HCT116 (cell line): ENCODE measurements at regions not wholly inside any gene's neighbourhood (a gene's known extent, or its start where the extent isn't known, plus 50 kb on each side); places are given as distances from the start of the nearest gene placed in this dataset.

Experiments
- ATAC-seq: fragments of 200-7000 bp; cut with Tn5 transposase; 2 replicates; pipeline ENCODE4 v1.9.1; 2020; ENCODE audit warnings: mild to moderate bottlenecking, moderate library complexity
- BruUV-seq: library from RNA; stranded (reverse); fragments of 400-500 nt; replicated peaks from 2 replicates; lab custom pipeline; 2021; lab: Mats Ljungman, UMichigan
- CTCF ChIA-PET: fragments of 300-600 bp; sonication (Branson Sonifier 250); formaldehyde crosslinking; loops from one replicate; lab custom pipeline; 2021; ENCODE audit warnings: antibody characterized with exemption; lab: Charles Lee
- POLR2A ChIA-PET: fragments of 300-600, 350-600 bp; sonication (Branson Sonifier 250); formaldehyde crosslinking; loops from one replicate; lab custom pipeline; 2021; ENCODE audit warnings: antibody characterized with exemption; lab: Charles Lee
- RAD21 ChIA-PET, 2 experiments: fragments of 300-600 bp; sonication (Branson Sonifier 250); formaldehyde crosslinking; loops; one replicate each; lab custom pipeline; 2023; ENCODE audit warnings: low total read pairs in 2 of 2; ENCODE audit not compliant: uncharacterized antibody in 2 of 2, unreplicated experiment in 2 of 2, low non-redundant PET in 1 of 2; lab: Charles Lee
- DNase-seq: peaks from one replicate; pipeline ENCODE4 v3.0.0-alpha.2; 2010; ENCODE audit warnings: low read depth, low spot score
- H2AFZ ChIP-seq: fragments of 200-600 bp; shearing (Covaris generic), sonication (generic); 2 replicates; pipeline ENCODE4 v1.6.1; 2017; ENCODE audit warnings: low read depth, mixed run types, mixed read lengths, antibody characterized with exemption, low read length; ENCODE audit not compliant: poor library complexity, severe bottlenecking
- H3K27ac ChIP-seq: 2 replicates; pipeline ENCODE4 v1.5.1; 2012; ENCODE audit warnings: low read depth, low read length
- H3K27me3 ChIP-seq: fragments of 200-600 bp; sonication (generic); 2 replicates; pipeline ENCODE4 v1.6.1; 2016; ENCODE audit warnings: mixed run types, low read length, mixed read lengths; ENCODE audit not compliant: insufficient read depth
- H3K36me3 ChIP-seq, 2 experiments: fragments of 200-500 bp in 1 of 2; fragments of 200-600 bp in 1 of 2; sonication (Bioruptor generic) in 1 of 2; sonication (generic) in 1 of 2; 2 replicates each; pipeline versions ENCODE4 v1.5.1 to v1.6.1; 2014 to 2016; ENCODE audit warnings: low read length in 2 of 2, inconsistent platforms in 1 of 2, mixed read lengths in 1 of 2, mixed run types in 1 of 2; ENCODE audit not compliant: insufficient read depth in 2 of 2, control insufficient read depth in 1 of 2
- H3K4me1 ChIP-seq, 2 experiments: fragments of 200-600 bp in 1 of 2; sonication (generic) in 1 of 2; 2 replicates each; pipeline versions ENCODE4 v1.5.1 to v1.6.1; 2012 to 2017; ENCODE audit warnings: low read length in 2 of 2, inconsistent platforms in 1 of 2, mild to moderate bottlenecking in 1 of 2, mixed read lengths in 1 of 2, mixed run types in 1 of 2, moderate library complexity in 1 of 2; ENCODE audit not compliant: insufficient read depth in 2 of 2, control insufficient read depth in 1 of 2
- H3K4me2 ChIP-seq: fragments of 200-600 bp; sonication (generic); 2 replicates; pipeline ENCODE4 v1.6.1; 2017; ENCODE audit warnings: mixed run types, low read length, mixed read lengths
- H3K4me3 ChIP-seq, 2 experiments: fragments of 200-600 bp in 1 of 2; sonication (generic) in 1 of 2; replicated peaks in 1 of 2; 2 replicates each; pipeline ENCODE4 v1.5.1; 2011 to 2016; ENCODE audit warnings: low read length in 2 of 2, control low read depth in 1 of 2, low read depth in 1 of 2, mild to moderate bottlenecking in 1 of 2, mixed read lengths in 1 of 2, mixed run types in 1 of 2
- H3K79me2 ChIP-seq: fragments of 200-600 bp; sonication (generic); 2 replicates; pipeline ENCODE4 v1.6.1; 2017; ENCODE audit warnings: mild to moderate bottlenecking, mixed run types, low read length, moderate library complexity, mixed read lengths; ENCODE audit not compliant: insufficient read depth
- H3K9ac ChIP-seq: fragments of 200-600 bp; sonication (generic); 2 replicates; pipeline ENCODE4 v1.6.1; 2016; ENCODE audit warnings: low read length, mixed read lengths
- H3K9me2 ChIP-seq: fragments of 200-600 bp; sonication (generic), shearing (Covaris generic); 2 replicates; pipeline ENCODE4 v1.6.1; 2017; ENCODE audit warnings: mixed run types, mild to moderate bottlenecking, moderate library complexity; ENCODE audit not compliant: insufficient read depth
- H3K9me3 ChIP-seq, 2 experiments: fragments of 200-500 bp in 1 of 2; fragments of 200-600 bp in 1 of 2; sonication (Bioruptor generic) in 1 of 2; sonication (generic) in 1 of 2; 2 replicates each; pipeline ENCODE4 v1.6.1; 2014 to 2017; ENCODE audit warnings: low read length in 2 of 2, mixed read lengths in 2 of 2, inconsistent platforms in 1 of 2, low read depth in 1 of 2, mild to moderate bottlenecking in 1 of 2, mixed run types in 1 of 2, moderate library complexity in 1 of 2; ENCODE audit not compliant: control insufficient read depth in 1 of 2, insufficient read depth in 1 of 2
- H4K20me1 ChIP-seq: fragments of 200-600 bp; sonication (generic), shearing (Covaris generic); 2 replicates; pipeline ENCODE4 v1.6.1; 2017; ENCODE audit warnings: mixed run types, mild to moderate bottlenecking, moderate library complexity; ENCODE audit not compliant: insufficient read depth
- ATF3 ChIP-seq: IDR thresholded peaks from 2 replicates; pipeline ENCODE4 v1.6.1; 2012
- CBX3 ChIP-seq: IDR thresholded peaks from 2 replicates; pipeline ENCODE4 v1.6.1; 2012; ENCODE audit warnings: low read depth
- CTCF ChIP-seq, 3 experiments: fragments of 200-600 bp in 1 of 3; sonication (generic) in 1 of 3; IDR thresholded peaks in 2 of 3; conservative IDR thresholded peaks in 1 of 3; 2 replicates each; pipeline ENCODE4 v1.5.1; 2012 to 2017; ENCODE audit warnings: low read depth in 2 of 3, low read length in 2 of 3, antibody characterized with exemption in 1 of 3, borderline replicate concordance in 1 of 3, control low read depth in 1 of 3, mild to moderate bottlenecking in 1 of 3, mixed read lengths in 1 of 3, mixed run types in 1 of 3, moderate library complexity in 1 of 3; ENCODE audit not compliant: insufficient read depth in 1 of 3
- EGR1 ChIP-seq: IDR thresholded peaks from 2 replicates; pipeline ENCODE4 v1.6.1; 2012; ENCODE audit warnings: low read depth
- SP1 ChIP-seq: IDR thresholded peaks from 2 replicates; pipeline ENCODE4 v1.6.1; 2012; ENCODE audit warnings: low read depth
- SRF ChIP-seq: IDR thresholded peaks from 2 replicates; pipeline ENCODE4 v1.6.1; 2012; ENCODE audit warnings: low read depth
- ZBTB33 ChIP-seq: IDR thresholded peaks from 2 replicates; pipeline ENCODE4 v1.6.1; 2011; ENCODE audit warnings: mild to moderate bottlenecking, low read length, moderate library complexity; ENCODE audit not compliant: insufficient replicate concordance; ENCODE audit errors: extremely low read depth
- ZFX ChIP-seq: fragments of 450-650 bp; IDR thresholded peaks from 2 replicates; pipeline ENCODE4 v1.6.1; 2017
- ZNF274 ChIP-seq: fragments of 200-500 bp; sonication (Bioruptor generic); IDR thresholded peaks from 2 replicates; pipeline ENCODE4 v1.6.1; 2014; ENCODE audit warnings: mild to moderate bottlenecking, low read depth, low read length, inconsistent platforms
- intact Hi-C: fragments of 100-400 bp; cut with micrococcal nuclease; formaldehyde crosslinking; loops from 2 replicates; pipeline ENCODE4 v1.10.0; 2022

- Histone ChIP-seq H3K36me3 (no peaks in the 10 kb centered on the region), H3K79me2 (no peaks in the 10 kb centered on the region), H3K27me3 (peaks cover 51% of the 10 kb centered on the region), H3K4me1 (no peaks in the 10 kb centered on the region), H3K9me2 (no peaks in the 10 kb centered on the region), H2AFZ (no peak overlapping the region), H3K4me2 (no peak overlapping the region), H3K4me3 (no peak overlapping the region), H3K9ac (no peak overlapping the region), H3K9me3 (no peaks in the 10 kb centered on the region), H4K20me1 (no peaks in the 10 kb centered on the region), H3K27ac (no peak overlapping the region)
- CTCF ChIA-PET: no interaction called here
- intact Hi-C loops: no loop called here
- POLR2A ChIA-PET: no interaction called here
- no peak for DNase-seq
- TF ChIP-seq CTCF (IDR thresholded peaks at IDR 0.05 in 2 of 3, conservative IDR thresholded peaks at IDR 0.05 in 1 of 3; ENCODE audit: borderline replicate concordance in 1 of 3, insufficient read depth in 1 of 3, low read depth in 2 of 3, low read length in 2 of 3): no peak
- no peak for TF ChIP-seq ZNF274
- no peak for TF ChIP-seq ZBTB33
- no peak for TF ChIP-seq EGR1
- TF ChIP-seq SRF: no peak
- no peak for TF ChIP-seq CBX3
- TF ChIP-seq ATF3: no peak
- no peak for TF ChIP-seq ZFX
- no peak for TF ChIP-seq SP1
- RAD21 ChIA-PET: no interaction called here
- ATAC-seq: no peak
- BruUV-seq: no TSS peak
Observed at GRCh38 chr3:99330924-99331532, 307.4 kb upstream of the COL8A1 start.
